Loucy (cell line): ENCODE measurements at regions not wholly inside any gene's neighbourhood (a gene's known extent, or its start where the extent isn't known, plus 50 kb on each side); places are given as distances from the start of the nearest gene placed in this dataset.

Source experiments
- H2AFZ ChIP-seq: fragments of 200-600 bp; sonication (generic); 2 replicates; pipeline ENCODE4 v1.6.0; 2016; ENCODE audit warnings: antibody characterized with exemption, mild to moderate bottlenecking, low read length, moderate library complexity
- H3F3A ChIP-seq: fragments of 200-600 bp; 2 replicates; pipeline ENCODE4 v1.6.0; 2016; ENCODE audit warnings: antibody characterized with exemption, low read depth, mild to moderate bottlenecking
- H3K27me3 ChIP-seq: fragments of 200-600 bp; sonication (generic); 2 replicates; pipeline ENCODE4 v1.6.1; 2014; ENCODE audit warnings: low read length, mild to moderate bottlenecking; ENCODE audit not compliant: insufficient read depth, poor library complexity, severe bottlenecking
- H3K36me3 ChIP-seq: fragments of 200-600 bp; sonication (generic); 2 replicates; pipeline ENCODE4 v1.6.1; 2016; ENCODE audit warnings: low read length; ENCODE audit not compliant: insufficient read depth
- H3K4me1 ChIP-seq: fragments of 200-600 bp; sonication (generic); 2 replicates; pipeline ENCODE4 v1.5.1; 2014; ENCODE audit warnings: low read length, mild to moderate bottlenecking; ENCODE audit not compliant: insufficient read depth, poor library complexity, severe bottlenecking
- H3K4me2 ChIP-seq: fragments of 200-600 bp; sonication (generic); 2 replicates; pipeline ENCODE4 v1.6.0; 2014; ENCODE audit warnings: antibody characterized with exemption, low read length, low read depth, mild to moderate bottlenecking; ENCODE audit not compliant: poor library complexity, severe bottlenecking
- H3K4me3 ChIP-seq: fragments of 200-600 bp; sonication (generic); 2 replicates; pipeline ENCODE4 v1.5.1; 2014; ENCODE audit warnings: low read length, mild to moderate bottlenecking, mixed read lengths; ENCODE audit not compliant: poor library complexity, severe bottlenecking
- H3K79me2 ChIP-seq: fragments of 200-600 bp; sonication (generic); 2 replicates; pipeline ENCODE4 v1.6.1; 2014; ENCODE audit warnings: low read length; ENCODE audit not compliant: insufficient read depth
- H3K9ac ChIP-seq: fragments of 200-600 bp; sonication (generic); 2 replicates; pipeline ENCODE4 v1.6.0; 2014; ENCODE audit warnings: mild to moderate bottlenecking, low read depth, low read length, moderate library complexity; ENCODE audit not compliant: poor library complexity, severe bottlenecking
- H3K9me2 ChIP-seq: fragments of 200-600 bp; sonication (generic); replicated peaks from 2 replicates; pipeline ENCODE4 v1.6.1; 2016; ENCODE audit warnings: low read depth, low read length, mixed read lengths
- H3K9me3 ChIP-seq: fragments of 200-600 bp; sonication (generic); 2 replicates; pipeline ENCODE4 v1.6.1; 2014; ENCODE audit warnings: mild to moderate bottlenecking, antibody characterized with exemption, low read length, low read depth; ENCODE audit not compliant: insufficient read depth
- H4K20me1 ChIP-seq: fragments of 200-600 bp; sonication (generic); 2 replicates; pipeline ENCODE4 v1.6.0; 2014; ENCODE audit warnings: antibody characterized with exemption, low read length, mild to moderate bottlenecking; ENCODE audit not compliant: insufficient read depth, poor library complexity, severe bottlenecking
- CTCF ChIP-seq: fragments of 200-600 bp; sonication (generic); conservative IDR thresholded peaks from 2 replicates; pipeline ENCODE4 v1.5.1; 2014; ENCODE audit warnings: mild to moderate bottlenecking, antibody characterized with exemption, low read length
- EZH2phosphoT487 ChIP-seq: fragments of 200-600 bp; IDR thresholded peaks from 2 replicates; pipeline ENCODE4 v1.6.1; 2018; ENCODE audit warnings: antibody characterized with exemption, mild to moderate bottlenecking, moderate library complexity, borderline replicate concordance

- Histone ChIP-seq H2AFZ (no peak overlapping the region), H3F3A (no peaks in the 10 kb centered on the region), H3K4me3 (no peak overlapping the region), H3K27me3 (no peaks in the 10 kb centered on the region), H3K36me3 (no peaks in the 10 kb centered on the region), H3K79me2 (no peaks in the 10 kb centered on the region), H3K9ac (no peak overlapping the region), H3K4me2 (no peak overlapping the region), H4K20me1 (no peaks in the 10 kb centered on the region), H3K9me3 (no peaks in the 10 kb centered on the region), H3K9me2 (no peaks in the 10 kb centered on the region), H3K4me1 (no peaks in the 10 kb centered on the region)
- no peak for TF ChIP-seq EZH2phosphoT487
These were observed 141.5 kb upstream of the RBPJ start for GRCh38 chr4:26179316-26179760.

- no peaks in the 10 kb centered on the region for H3K27me3 ChIP-seq
- no peaks in the 10 kb centered on the region for H3K36me3 ChIP-seq
- H3K4me3 ChIP-seq: no peak overlapping the region
- no peaks in the 10 kb centered on the region for H3K9me2 ChIP-seq
- no peaks in the 10 kb centered on the region for H4K20me1 ChIP-seq
- no peak overlapping the region for H3K9ac ChIP-seq
- H3F3A ChIP-seq: no peaks in the 10 kb centered on the region
- H3K4me1 ChIP-seq: no peaks in the 10 kb centered on the region
- no peaks in the 10 kb centered on the region for H3K9me3 ChIP-seq
- TF ChIP-seq EZH2phosphoT487 (no peak), CTCF (no peak)
- no peak overlapping the region for H3K4me2 ChIP-seq
- no peak overlapping the region for H2AFZ ChIP-seq
- no peaks in the 10 kb centered on the region for H3K79me2 ChIP-seq
These were observed 139.2 kb upstream of the RBPJ start for GRCh38 chr4:26181616-26182015.

GRCh38 chr4:26183017-26183416 is 137.8 kb upstream of the RBPJ start:
- H3K79me2 ChIP-seq: no peaks in the 10 kb centered on the region
- no peaks in the 10 kb centered on the region for H3K9me3 ChIP-seq
- no peaks in the 10 kb centered on the region for H4K20me1 ChIP-seq

More at GRCh38 chr4:26183017-26183416, 137.8 kb upstream of the RBPJ start:
- H3K9me2 ChIP-seq: no peaks in the 10 kb centered on the region
- H3K27me3 ChIP-seq: no peaks in the 10 kb centered on the region
- no peaks in the 10 kb centered on the region for H3K4me1 ChIP-seq
- no peaks in the 10 kb centered on the region for H3K36me3 ChIP-seq
- no peak overlapping the region for H3K4me3 ChIP-seq
- H3F3A ChIP-seq: no peaks in the 10 kb centered on the region
- H2AFZ ChIP-seq: no peak overlapping the region
- H3K9ac ChIP-seq: no peak overlapping the region
- no peak for TF ChIP-seq CTCF
- no peak for TF ChIP-seq EZH2phosphoT487
- H3K4me2 ChIP-seq: no peak overlapping the region
